GM13977 (cell line): ENCODE measurements at regions not wholly inside any gene's neighbourhood (a gene's known extent, or its start where the extent isn't known, plus 50 kb on each side); places are given as distances from the start of the nearest gene placed in this dataset.

Experiments used
- DNase-seq: peaks from one replicate; pipeline ENCODE4 v3.0.0; 2012; ENCODE audit warnings: low spot score
- in situ Hi-C: fragments of 300-500 bp; cut with MboI; formaldehyde crosslinking; loops from one replicate; pipeline ENCODE4 v1.12.0; 2022; ENCODE audit warnings: low sequenced_read_pairs, low pct_unique_long_range_greater_than_20kb, mixed read lengths, inconsistent platforms; ENCODE audit not compliant: unreplicated experiment
- TF ChIP-seq, protein P1 (sequence below): IDR thresholded peaks from 2 replicates; pipeline ENCODE4 v1.5.1; 2012; ENCODE audit warnings: mild to moderate bottlenecking, control low read depth; ENCODE audit not compliant: insufficient read depth; ENCODE audit errors: extremely low read depth, missing control alignments

DNA sequence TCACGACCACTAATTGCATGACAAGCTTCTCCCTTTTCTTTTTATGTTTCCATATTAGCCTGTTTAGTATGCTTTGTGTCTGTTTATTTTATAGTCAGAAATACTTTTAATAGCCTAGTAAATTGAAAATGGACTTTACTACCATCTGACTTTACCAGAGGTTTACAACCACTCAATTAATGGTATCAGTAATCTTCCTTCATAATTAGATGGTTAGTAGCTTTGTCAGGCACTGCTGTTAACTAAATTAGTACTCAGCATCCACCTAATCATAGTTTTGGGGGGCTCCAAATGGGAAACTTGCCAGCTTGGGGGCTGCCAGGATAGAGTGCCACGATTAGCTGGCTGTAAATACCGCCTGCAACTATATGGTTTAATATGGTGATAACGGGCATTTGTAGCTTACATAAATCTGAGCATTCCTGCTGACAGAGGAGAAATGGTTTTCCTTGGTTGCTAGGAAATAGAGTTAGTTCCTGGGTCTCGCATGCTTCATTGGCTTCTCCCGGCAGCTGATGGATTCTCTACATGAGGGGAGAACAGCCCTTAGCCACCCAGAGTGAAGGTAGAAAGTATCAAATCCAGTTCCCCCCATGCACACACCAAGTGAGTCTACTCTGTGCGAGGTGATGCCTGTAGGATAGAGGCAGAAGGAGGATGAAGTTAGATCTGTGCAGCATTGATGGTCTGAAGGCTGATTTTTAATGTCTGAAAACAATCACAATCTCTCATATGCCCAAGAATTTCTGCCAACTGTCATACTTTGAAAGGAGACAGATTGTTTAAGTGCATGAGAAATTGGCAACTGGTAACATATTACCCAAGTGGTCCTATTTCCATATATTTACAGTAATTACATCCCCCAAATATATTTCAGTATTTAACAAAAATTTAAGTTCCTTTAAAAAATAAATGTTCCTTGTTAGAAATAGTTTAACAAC lies 326.6 kb upstream of the PROK2 start:
- in situ Hi-C loops: no loop called here
- TF ChIP-seq, protein P1, sequence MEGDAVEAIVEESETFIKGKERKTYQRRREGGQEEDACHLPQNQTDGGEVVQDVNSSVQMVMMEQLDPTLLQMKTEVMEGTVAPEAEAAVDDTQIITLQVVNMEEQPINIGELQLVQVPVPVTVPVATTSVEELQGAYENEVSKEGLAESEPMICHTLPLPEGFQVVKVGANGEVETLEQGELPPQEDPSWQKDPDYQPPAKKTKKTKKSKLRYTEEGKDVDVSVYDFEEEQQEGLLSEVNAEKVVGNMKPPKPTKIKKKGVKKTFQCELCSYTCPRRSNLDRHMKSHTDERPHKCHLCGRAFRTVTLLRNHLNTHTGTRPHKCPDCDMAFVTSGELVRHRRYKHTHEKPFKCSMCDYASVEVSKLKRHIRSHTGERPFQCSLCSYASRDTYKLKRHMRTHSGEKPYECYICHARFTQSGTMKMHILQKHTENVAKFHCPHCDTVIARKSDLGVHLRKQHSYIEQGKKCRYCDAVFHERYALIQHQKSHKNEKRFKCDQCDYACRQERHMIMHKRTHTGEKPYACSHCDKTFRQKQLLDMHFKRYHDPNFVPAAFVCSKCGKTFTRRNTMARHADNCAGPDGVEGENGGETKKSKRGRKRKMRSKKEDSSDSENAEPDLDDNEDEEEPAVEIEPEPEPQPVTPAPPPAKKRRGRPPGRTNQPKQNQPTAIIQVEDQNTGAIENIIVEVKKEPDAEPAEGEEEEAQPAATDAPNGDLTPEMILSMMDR: no peak
- DNase-seq: no peak

DNA sequence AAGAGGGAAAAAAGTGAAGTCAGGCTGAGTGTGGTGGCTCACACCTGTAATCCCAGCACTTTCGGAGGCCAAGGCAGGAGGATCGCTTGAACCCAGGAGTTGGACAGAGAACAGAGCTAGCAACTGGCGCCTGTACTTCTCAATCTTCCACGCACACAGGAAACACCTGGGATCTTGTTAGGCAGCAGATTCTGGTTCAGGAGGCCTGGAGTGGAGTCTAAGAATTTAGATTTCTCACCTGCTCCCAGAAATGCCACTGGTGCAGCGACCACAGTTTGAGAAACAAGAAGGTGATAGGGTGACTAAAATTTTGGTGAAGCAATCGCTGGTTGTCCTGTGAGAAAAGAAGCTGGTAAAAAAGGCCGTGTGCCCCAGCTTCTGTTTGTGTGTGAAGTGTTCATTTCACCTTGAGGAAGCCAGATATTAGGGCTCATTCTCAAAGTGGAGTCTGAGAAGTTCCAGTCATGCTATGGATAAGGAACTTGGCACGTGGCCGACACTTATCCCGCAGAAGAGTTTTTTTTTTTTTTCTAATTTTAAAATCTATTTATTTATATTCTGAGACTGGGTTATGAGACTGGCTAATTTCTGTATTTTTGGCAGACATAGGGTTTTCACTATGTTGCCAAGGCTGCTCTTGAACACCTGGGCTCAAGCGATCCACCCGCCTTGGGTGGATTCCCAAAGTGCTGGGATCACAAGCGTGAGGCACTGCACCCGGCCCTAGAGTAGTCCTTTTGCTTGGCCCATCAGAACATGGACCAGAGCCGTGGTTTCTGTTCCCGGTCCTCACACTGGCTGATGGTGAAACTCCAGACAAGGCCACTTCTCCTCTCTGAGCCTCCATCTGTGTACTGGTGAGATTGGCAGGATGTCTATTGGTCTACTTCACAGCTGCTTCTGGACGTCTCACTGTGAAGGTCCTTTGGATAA lies 324.6 kb upstream of the PROK2 start:
- in situ Hi-C loops: no loop called here
- DNase-seq: no peak
- TF ChIP-seq, protein P1: no peak

DNA sequence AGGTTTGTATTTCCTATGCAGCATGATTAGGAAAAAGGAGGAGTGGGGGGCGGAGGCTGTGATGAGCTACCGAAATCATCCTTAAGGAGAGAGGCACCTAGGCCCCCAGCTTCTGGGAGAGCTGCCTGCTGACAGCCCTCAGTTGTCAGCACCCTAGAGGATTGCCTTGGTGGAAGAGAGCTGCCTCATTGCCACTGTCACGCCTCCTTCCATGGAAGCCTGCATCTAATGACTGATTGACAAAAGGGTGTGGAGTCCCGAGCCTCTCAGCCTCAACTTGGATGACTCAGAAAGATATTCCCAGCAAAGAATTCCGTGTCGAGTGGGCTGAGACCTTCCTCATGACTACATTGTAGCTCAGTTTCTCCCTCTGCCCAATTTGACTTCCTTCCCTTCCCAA lies 320.4 kb upstream of the PROK2 start:
- TF ChIP-seq, protein P1: no peak
- DNase-seq: no peak
- in situ Hi-C loops: no loop called here

DNA sequence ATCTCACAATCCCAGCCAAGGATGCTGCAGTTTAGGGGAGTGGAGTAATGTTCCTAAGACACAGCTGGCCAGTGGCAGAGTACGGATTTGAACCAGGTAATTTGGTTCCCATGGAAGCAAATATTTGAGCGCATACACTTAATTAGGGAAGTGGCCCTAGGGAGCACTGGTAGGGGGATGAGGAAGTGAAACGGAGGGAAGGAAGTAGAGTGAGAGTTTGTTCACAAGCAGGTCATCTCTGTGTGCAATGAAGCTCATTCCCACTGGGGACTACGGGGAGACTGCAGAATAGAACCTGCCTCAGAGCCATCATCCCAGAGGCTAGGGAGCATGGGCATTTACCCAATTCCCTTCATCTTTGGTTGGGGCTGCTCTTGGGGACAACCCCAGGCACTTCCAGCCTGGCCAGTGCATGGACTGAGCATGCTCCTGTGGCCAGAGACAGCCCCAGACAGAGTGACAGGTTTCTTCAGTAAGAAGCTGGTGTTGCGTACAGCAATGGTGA lies 317.2 kb upstream of the PROK2 start:
- DNase-seq: no peak
- in situ Hi-C loops: no loop called here
- TF ChIP-seq, protein P1: no peak

DNA sequence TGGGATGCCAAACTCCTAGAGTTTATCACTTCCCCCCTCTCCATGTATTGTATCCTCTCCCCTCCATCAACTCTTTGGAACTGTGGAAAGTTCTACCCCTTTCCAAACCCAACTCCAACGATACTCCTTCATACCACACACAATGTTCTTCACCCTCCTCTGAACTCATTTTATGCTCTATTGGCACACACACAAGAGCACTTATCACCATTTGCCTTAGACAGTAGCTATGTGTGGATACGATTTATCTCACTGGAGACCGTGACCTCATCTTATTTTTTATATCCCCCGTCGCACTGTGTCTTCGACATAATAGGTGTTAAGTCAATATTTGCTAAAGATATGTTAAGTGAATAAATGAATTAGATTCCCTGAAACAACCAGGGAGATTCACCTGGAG lies 316.5 kb upstream of the PROK2 start:
- in situ Hi-C loops: no loop called here
- no peak for DNase-seq
- TF ChIP-seq, protein P1: no peak

DNA sequence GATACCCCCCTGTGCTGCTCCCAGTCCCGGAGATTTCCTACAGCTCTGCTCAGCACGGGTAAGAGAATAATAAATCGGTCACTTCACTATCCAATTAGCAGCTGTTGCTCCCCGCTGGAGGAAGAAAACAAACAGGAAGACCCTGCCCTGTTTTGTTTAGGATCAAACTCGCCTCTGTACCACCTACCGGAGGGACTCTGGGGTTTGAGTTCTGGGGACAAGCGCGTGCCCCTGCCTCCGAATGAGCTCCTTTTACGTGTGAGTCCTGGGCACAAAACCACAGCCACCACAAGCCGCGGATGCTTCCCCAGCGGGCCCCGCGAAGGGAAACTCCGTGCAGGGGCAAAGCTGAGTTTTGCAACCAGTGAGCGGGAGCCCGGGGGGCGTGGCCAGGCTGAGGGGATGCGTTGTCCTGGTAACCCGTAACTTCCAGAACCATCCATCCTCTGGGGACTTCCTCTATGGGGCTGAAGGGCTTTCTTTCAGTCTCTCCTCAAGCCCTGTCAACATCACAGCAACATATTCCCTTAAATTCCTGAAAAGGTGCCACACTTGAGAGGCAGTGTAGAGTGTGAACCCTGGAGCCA lies 315.7 kb upstream of the PROK2 start:
- TF ChIP-seq, protein P1: no peak
- peak; percentile 80 for DNase-seq
- in situ Hi-C loops: no loop called here
